ENCODE measurements at regions not wholly inside any gene's neighbourhood (a gene's known extent, or its start where the extent isn't known, plus 50 kb on each side); places are given as distances from the start of the nearest gene placed in this dataset.

GRCh38 chr7:16210171-16210570 is 211.2 kb downstream of the CRPPA start:
- in situ Hi-C loops (cut with HindIII; ENCODE audit: low sequenced_read_pairs) = no loop called here
- H3K4me3 ChIP-seq (ENCODE audit: low read depth, low read length) = no peak overlapping the region
- DNase-seq (ENCODE audit: low read depth) = no peak
- TF ChIP-seq CTCF (IDR thresholded peaks at IDR 0.05; ENCODE audit: low read depth, low read length, missing control alignments) = no peak

- in situ Hi-C loops (cut with HindIII; ENCODE audit: low sequenced_read_pairs) = no loop called here
- no peak overlapping the region for H3K4me3 ChIP-seq (ENCODE audit: low read depth, low read length)
- TF ChIP-seq CTCF (IDR thresholded peaks at IDR 0.05; ENCODE audit: low read depth, low read length, missing control alignments) = no peak
- no peak for DNase-seq (ENCODE audit: low read depth)
Observed at GRCh38 chr7:16207321-16207720, 214.0 kb downstream of the CRPPA start.

GRCh38 chr7:16205466-16205865 is 215.9 kb downstream of the CRPPA start:
- in situ Hi-C loops (cut with HindIII; ENCODE audit: low sequenced_read_pairs) = no loop called here
- TF ChIP-seq CTCF (IDR thresholded peaks at IDR 0.05; ENCODE audit: low read depth, low read length, missing control alignments) = no peak

GRCh38 chr7:16204953-16205352 is 216.4 kb downstream of the CRPPA start:
- no peak overlapping the region for H3K4me3 ChIP-seq (ENCODE audit: low read depth, low read length)
- DNase-seq (ENCODE audit: low read depth) = no peak
- in situ Hi-C loops (cut with HindIII; ENCODE audit: low sequenced_read_pairs) = no loop called here
- no peak for TF ChIP-seq CTCF (IDR thresholded peaks at IDR 0.05; ENCODE audit: low read depth, low read length, missing control alignments)

More at GRCh38 chr7:16205466-16205865, 215.9 kb downstream of the CRPPA start:
- H3K4me3 ChIP-seq (ENCODE audit: low read depth, low read length) = no peak overlapping the region
- DNase-seq (ENCODE audit: low read depth) = no peak

GRCh38 chr7:16203065-16203464 is 218.3 kb downstream of the CRPPA start:
- no peak for DNase-seq (ENCODE audit: low read depth)
- no peak overlapping the region for H3K4me3 ChIP-seq (ENCODE audit: low read depth, low read length)
- TF ChIP-seq CTCF (IDR thresholded peaks at IDR 0.05; ENCODE audit: low read depth, low read length, missing control alignments) = no peak
- in situ Hi-C loops (cut with HindIII; ENCODE audit: low sequenced_read_pairs) = no loop called here

- no peak for DNase-seq (ENCODE audit: low read depth)
- no peak overlapping the region for H3K4me3 ChIP-seq (ENCODE audit: low read depth, low read length)
- in situ Hi-C loops (cut with HindIII; ENCODE audit: low sequenced_read_pairs) = no loop called here
- TF ChIP-seq CTCF (IDR thresholded peaks at IDR 0.05; ENCODE audit: low read depth, low read length, missing control alignments) = no peak
Observed at GRCh38 chr7:16202303-16202702, 219.0 kb downstream of the CRPPA start.

GRCh38 chr7:16200591-16200990 is 220.7 kb downstream of the CRPPA start:
- H3K4me3 ChIP-seq (ENCODE audit: low read depth, low read length) = no peak overlapping the region
- no peak for TF ChIP-seq CTCF (IDR thresholded peaks at IDR 0.05; ENCODE audit: low read depth, low read length, missing control alignments)
- in situ Hi-C loops (cut with HindIII; ENCODE audit: low sequenced_read_pairs) = no loop called here
- no peak for DNase-seq (ENCODE audit: low read depth)

Data from astrocyte of the cerebellum (primary cell).